Posterior cingulate gyrus (tissue), 11 donors: ENCODE measurements at regions not wholly inside any gene's neighbourhood (a gene's known extent, or its start where the extent isn't known, plus 50 kb on each side); places are given as distances from the start of the nearest gene placed in this dataset.

Source experiments
- DNase-seq, 10 donors: peaks; one replicate each; pipeline versions ENCODE4 v3.0.0 to v3.0.0-alpha.2; 2020 to 2021; ENCODE audit warnings: mixed read lengths in 3 of 10
- intact Hi-C: fragments of 100-400 bp; cut with DNase I; formaldehyde crosslinking; loops from one replicate; pipeline ENCODE4 v1.15.1; 2023

- intact Hi-C loops: no loop called here
Measured at GRCh38 chr5:133727636-133728035, 115.3 kb upstream of the FSTL4 start.

GRCh38 chr5:133723651-133724366, 111.5 kb upstream of the FSTL4 start:
- intact Hi-C loops: no loop called here
- DNase-seq: no peak

More at GRCh38 chr5:133727636-133728035, 115.3 kb upstream of the FSTL4 start:
- no peak for DNase-seq

- DNase-seq: no peak
- intact Hi-C loops: no loop called here
Measured at GRCh38 chr5:133723126-133723525, 110.8 kb upstream of the FSTL4 start.

- DNase-seq: no peak
- intact Hi-C loops: no loop called here
Measured at GRCh38 chr5:133721365-133721764, 109.0 kb upstream of the FSTL4 start.

- DNase-seq: no peak
- intact Hi-C loops: no loop called here
Measured at GRCh38 chr5:133718457-133718856, 106.1 kb upstream of the FSTL4 start.

- no peak for DNase-seq
- intact Hi-C loops: no loop called here
Measured at GRCh38 chr5:133716532-133717183, 104.3 kb upstream of the FSTL4 start.

GRCh38 chr5:133715616-133716015, 103.3 kb upstream of the FSTL4 start:
- DNase-seq: no peak
- intact Hi-C loops: no loop called here

GRCh38 chr5:133715216-133715615, 102.9 kb upstream of the FSTL4 start:
- intact Hi-C loops: no loop called here
- DNase-seq: no peak

- DNase-seq: peak in 2 of 10 donors; percentile 11 to 79
- intact Hi-C loops: no loop called here
Measured at GRCh38 chr5:133714161-133714915, 102.0 kb upstream of the FSTL4 start.

- intact Hi-C loops: no loop called here
- no peak for DNase-seq
Measured at GRCh38 chr5:133713751-133714150, 101.4 kb upstream of the FSTL4 start.

GRCh38 chr5:133713209-133713608, 100.9 kb upstream of the FSTL4 start:
- intact Hi-C loops: no loop called here
- no peak for DNase-seq

- no peak for DNase-seq
- intact Hi-C loops: no loop called here
Measured at GRCh38 chr5:133712562-133712961, 100.2 kb upstream of the FSTL4 start.

GRCh38 chr5:133709209-133709725, 96.9 kb upstream of the FSTL4 start:
- DNase-seq: no peak
- intact Hi-C loops: no loop called here

- intact Hi-C loops: no loop called here
Measured at GRCh38 chr5:133708331-133708850, 96.0 kb upstream of the FSTL4 start.

GRCh38 chr5:133707629-133708028, 95.3 kb upstream of the FSTL4 start:
- no peak for DNase-seq
- intact Hi-C loops: no loop called here

More at GRCh38 chr5:133708331-133708850, 96.0 kb upstream of the FSTL4 start:
- DNase-seq: no peak

- intact Hi-C loops: no loop called here
- DNase-seq: no peak
Measured at GRCh38 chr5:133706506-133707430, 94.4 kb upstream of the FSTL4 start.

- no peak for DNase-seq
- intact Hi-C loops: no loop called here
Measured at GRCh38 chr5:133705331-133705730, 93.0 kb upstream of the FSTL4 start.

GRCh38 chr5:133704411-133704810, 92.1 kb upstream of the FSTL4 start:
- intact Hi-C loops: no loop called here
- no peak for DNase-seq

- DNase-seq: no peak
- intact Hi-C loops: no loop called here
Measured at GRCh38 chr5:133703935-133704334, 91.6 kb upstream of the FSTL4 start.
